H1 (cell line): ENCODE measurements at regions not wholly inside any gene's neighbourhood (a gene's known extent, or its start where the extent isn't known, plus 50 kb on each side); places are given as distances from the start of the nearest gene placed in this dataset.

Experiments
- CTCF ChIA-PET: fragments of 300-600 bp; sonication (Branson Sonifier 250); formaldehyde crosslinking; loops from one replicate; lab custom pipeline; 2021; ENCODE audit not compliant: partially characterized antibody; lab: Charles Lee
- POLR2A ChIA-PET: fragments of 300-600 bp; sonication (Branson Sonifier 250); formaldehyde crosslinking; loops from one replicate; lab custom pipeline; 2021; ENCODE audit warnings: inconsistent platforms; ENCODE audit not compliant: partially characterized antibody; lab: Charles Lee
- DNase-seq, 2 experiments: peaks; one replicate each; pipeline versions ENCODE4 v3.0.0 to v3.0.0-alpha.2; 2010 to 2022; ENCODE audit warnings: low spot score in 2 of 2, low read depth in 1 of 2, mixed read lengths in 1 of 2
- FAIRE-seq: peaks from 2 replicates; lab custom pipeline; 2011; peaks lifted over from hg19 to GRCh38; lab: Jason Lieb, UNC
- H2AFZ ChIP-seq: 2 replicates; pipeline ENCODE4 v1.8.1; 2012; ENCODE audit warnings: low read length, inconsistent platforms
- H2AK5ac ChIP-seq: 2 replicates; pipeline ENCODE4 v1.6.1; 2013; ENCODE audit warnings: low read depth, low read length
- H2BK120ac ChIP-seq: replicated peaks from 2 replicates; pipeline ENCODE3; 2013; ENCODE audit warnings: low read depth, low read length, inconsistent platforms
- H2BK12ac ChIP-seq: 2 replicates; pipeline ENCODE4 v1.6.1; 2013; ENCODE audit warnings: low read depth, low read length
- H2BK15ac ChIP-seq: 2 replicates; pipeline ENCODE4 v1.6.1; 2013; ENCODE audit warnings: low read length
- H2BK20ac ChIP-seq: 2 replicates; pipeline ENCODE4 v1.6.1; 2013; ENCODE audit warnings: low read length
- H2BK5ac ChIP-seq: 2 replicates; pipeline ENCODE4 v1.6.1; 2013; ENCODE audit warnings: low read depth, low read length
- H3K14ac ChIP-seq: 2 replicates; pipeline ENCODE4 v1.6.1; 2013; ENCODE audit warnings: inconsistent platforms; ENCODE audit not compliant: insufficient read length
- H3K18ac ChIP-seq: 2 replicates; pipeline ENCODE4 v1.6.1; 2013; ENCODE audit warnings: low read length; ENCODE audit errors: extremely low read depth
- H3K23ac ChIP-seq: 2 replicates; pipeline ENCODE4 v1.6.1; 2013; ENCODE audit warnings: inconsistent platforms; ENCODE audit not compliant: insufficient read length
- H3K23me2 ChIP-seq: 2 replicates; pipeline ENCODE4 v1.6.1; 2013; ENCODE audit warnings: low read depth, low read length
- H3K27ac ChIP-seq: 2 replicates; pipeline ENCODE4 v1.6.1; 2011; ENCODE audit warnings: low read depth, low read length, inconsistent platforms
- H3K27me3 ChIP-seq, 4 experiments: replicated peaks in 1 of 4; 1 replicate in 1 of 4; 2 replicates in 3 of 4; pipeline versions ENCODE4 v1.6.1 to v1.8.1; 2011 to 2013; ENCODE audit warnings: low read length in 3 of 4, mild to moderate bottlenecking in 3 of 4, inconsistent platforms in 2 of 4, mixed read lengths in 2 of 4, moderate library complexity in 1 of 4; ENCODE audit not compliant: control insufficient read depth in 3 of 4, insufficient read depth in 3 of 4; ENCODE audit errors: extremely low read depth in 1 of 4
- H3K36me3 ChIP-seq, 4 experiments: 2 replicates each; pipeline versions ENCODE4 v1.6.1 to v1.8.1; 2011 to 2013; ENCODE audit warnings: mild to moderate bottlenecking in 4 of 4, low read length in 3 of 4, moderate library complexity in 2 of 4, control low read depth in 1 of 4, inconsistent platforms in 1 of 4; ENCODE audit not compliant: insufficient read depth in 4 of 4, control insufficient read depth in 2 of 4
- H3K4ac ChIP-seq: replicated peaks from 2 replicates; pipeline ENCODE3; 2013; ENCODE audit warnings: low read length, low read depth, mixed read lengths, inconsistent platforms; ENCODE audit not compliant: insufficient read length
- H3K4me1 ChIP-seq, 4 experiments: replicated peaks in 1 of 4; 1 replicate in 1 of 4; 2 replicates in 3 of 4; pipeline versions ENCODE4 v1.6.1 to v1.8.1; 2011 to 2013; ENCODE audit warnings: low read length in 3 of 4, inconsistent platforms in 2 of 4, mixed read lengths in 1 of 4; ENCODE audit not compliant: insufficient read depth in 4 of 4, control insufficient read depth in 3 of 4
- H3K4me2 ChIP-seq, 2 experiments: 2 replicates each; pipeline versions ENCODE4 v1.6.1 to v1.8.1; 2011 to 2013; ENCODE audit warnings: low read depth in 2 of 2, low read length in 2 of 2, control low read depth in 1 of 2, inconsistent platforms in 1 of 2, mild to moderate bottlenecking in 1 of 2; ENCODE audit not compliant: insufficient read depth in 1 of 2
- H3K4me3 ChIP-seq, 4 experiments: fragments of 200-600, 300-600 bp in 1 of 4; sonication (generic), shearing (Covaris generic), sonication (Bioruptor Twin) in 1 of 4; 2 replicates each; pipeline versions ENCODE4 v1.5.1 to v1.8.1; 2011 to 2016; ENCODE audit warnings: low read length in 4 of 4, low read depth in 3 of 4, control low read depth in 2 of 4, inconsistent platforms in 2 of 4, mild to moderate bottlenecking in 2 of 4, mixed read lengths in 1 of 4, moderate library complexity in 1 of 4; ENCODE audit not compliant: insufficient read depth in 2 of 4; ENCODE audit errors: extremely low read depth in 1 of 4
- H3K56ac ChIP-seq: replicated peaks from 2 replicates; pipeline ENCODE3; 2013; ENCODE audit warnings: low read depth, mild to moderate bottlenecking, mixed read lengths, low read length, inconsistent platforms; ENCODE audit not compliant: insufficient read length
- H3K79me1 ChIP-seq: 2 replicates; pipeline ENCODE4 v1.6.1; 2013; ENCODE audit warnings: low read depth, low read length, control low read depth
- H3K79me2 ChIP-seq, 2 experiments: 2 replicates each; pipeline versions ENCODE4 v1.6.1 to v1.8.1; 2012 to 2013; ENCODE audit warnings: low read length in 2 of 2, mild to moderate bottlenecking in 2 of 2, inconsistent platforms in 1 of 2; ENCODE audit not compliant: insufficient read depth in 2 of 2, control insufficient read depth in 1 of 2
- H3K9ac ChIP-seq, 4 experiments: replicated peaks in 1 of 4; 1 replicate in 1 of 4; 2 replicates in 3 of 4; pipeline versions ENCODE4 v1.6.1 to v1.8.1; 2011 to 2013; ENCODE audit warnings: low read depth in 3 of 4, low read length in 3 of 4, control low read depth in 2 of 4, mild to moderate bottlenecking in 2 of 4, moderate library complexity in 2 of 4, inconsistent platforms in 1 of 4; ENCODE audit errors: extremely low read depth in 1 of 4
- H3K9me3 ChIP-seq, 2 experiments: 2 replicates each; pipeline versions ENCODE4 v1.6.1 to v1.8.1; 2012 to 2013; ENCODE audit warnings: mild to moderate bottlenecking in 2 of 2, moderate library complexity in 2 of 2, control low read depth in 1 of 2, inconsistent platforms in 1 of 2, low read depth in 1 of 2, low read length in 1 of 2, mixed read lengths in 1 of 2; ENCODE audit not compliant: insufficient read depth in 2 of 2
- H4K20me1 ChIP-seq, 2 experiments: replicated peaks in 1 of 2; 2 replicates each; pipeline versions ENCODE3 to v1.8.1; 2011 to 2013; ENCODE audit warnings: inconsistent platforms in 2 of 2, low read length in 2 of 2, mild to moderate bottlenecking in 1 of 2; ENCODE audit not compliant: insufficient read depth in 2 of 2, control insufficient read depth in 1 of 2
- H4K5ac ChIP-seq: 2 replicates; pipeline ENCODE4 v1.6.1; 2013; ENCODE audit warnings: low read length, low read depth, mixed read lengths, inconsistent platforms; ENCODE audit not compliant: insufficient read length
- H4K8ac ChIP-seq: 2 replicates; pipeline ENCODE4 v1.8.0; 2013; ENCODE audit warnings: mild to moderate bottlenecking, moderate library complexity, low read length, inconsistent platforms; ENCODE audit not compliant: insufficient read depth; ENCODE audit errors: extremely low read depth
- H4K91ac ChIP-seq: replicated peaks from 2 replicates; pipeline ENCODE3; 2013; ENCODE audit warnings: low read length, mixed read lengths, inconsistent platforms; ENCODE audit not compliant: insufficient read length
- BCL11A ChIP-seq, 2 experiments: IDR thresholded peaks; one replicate each; pipeline ENCODE4 v1.6.1; 2011; ENCODE audit warnings: low read depth in 2 of 2, low read length in 2 of 2, mild to moderate bottlenecking in 2 of 2
- CBX5 ChIP-seq: fragments of 300-800, 300-1000 bp; sonication (generic); IDR thresholded peaks from 2 replicates; pipeline ENCODE4 v1.7.1; 2016; ENCODE audit warnings: antibody characterized with exemption, low read length, low read depth
- CTBP2 ChIP-seq: IDR thresholded peaks from 2 replicates; pipeline ENCODE4 v1.7.0; 2011; ENCODE audit warnings: borderline replicate concordance, mild to moderate bottlenecking, moderate library complexity, mixed read lengths, low read length; ENCODE audit not compliant: insufficient read depth, insufficient read length
- GABPA ChIP-seq: IDR thresholded peaks from 2 replicates; pipeline ENCODE4 v1.6.1; 2011; ENCODE audit warnings: mild to moderate bottlenecking, low read length, moderate library complexity, borderline replicate concordance; ENCODE audit not compliant: insufficient read depth
- HDAC6 ChIP-seq: IDR thresholded peaks from one replicate; pipeline ENCODE4 v1.7.1; 2012; ENCODE audit warnings: low read depth, mild to moderate bottlenecking, inconsistent platforms, low read length, moderate library complexity
- MAX ChIP-seq: IDR thresholded peaks from 2 replicates; pipeline ENCODE4 v1.6.1; 2012; ENCODE audit warnings: inconsistent platforms
- RAD21 ChIP-seq, 2 experiments: IDR thresholded peaks in 1 of 2; conservative IDR thresholded peaks in 1 of 2; 2 replicates each; pipeline ENCODE4 v1.6.1; 2011; ENCODE audit warnings: low read depth in 2 of 2, low read length in 2 of 2, improper control_type of control experiment in 1 of 2, inconsistent platforms in 1 of 2, mild to moderate bottlenecking in 1 of 2, moderate library complexity in 1 of 2
- RBBP5 ChIP-seq: IDR thresholded peaks from 2 replicates; pipeline ENCODE4 v1.7.1; 2012; ENCODE audit warnings: low read depth, mild to moderate bottlenecking, inconsistent platforms, low read length, moderate library complexity, borderline replicate concordance
- RXRA ChIP-seq: IDR thresholded peaks from 2 replicates; pipeline ENCODE4 v1.6.1; 2011; ENCODE audit warnings: low read depth, mild to moderate bottlenecking, low read length, moderate library complexity; ENCODE audit not compliant: insufficient read depth
- SIN3A ChIP-seq, 2 experiments: IDR thresholded peaks in 1 of 2; conservative IDR thresholded peaks in 1 of 2; 2 replicates each; pipeline ENCODE4 v1.6.1; 2011 to 2012; ENCODE audit warnings: low read length in 2 of 2, improper control_type of control experiment in 1 of 2, low read depth in 1 of 2, mild to moderate bottlenecking in 1 of 2
- WGBS, 2 experiments: shearing (Covaris generic) in 1 of 2; methylation state at CpG; one replicate each; pipeline versions ENCODE4 v1.1.6 to v1.1.7; 2013 to 2015; ENCODE audit warnings: low lambda C conversion rate in 2 of 2, mixed read lengths in 2 of 2, inconsistent platforms in 1 of 2, low coverage in 1 of 2, missing lambda C conversion rate in 1 of 2; ENCODE audit not compliant: insufficient replicate concordance in 2 of 2, insufficient coverage in 1 of 2, insufficient read length in 1 of 2; ENCODE audit errors: extremely low coverage in 1 of 2, missing lambda C conversion rate in 1 of 2; 5-methylcytosine and 5-hydroxymethylcytosine counted together

GRCh38 chr11:29916040-29916439 lies 100.8 kb downstream of the KCNA4 start:
- no peak overlapping the region for H3K9ac ChIP-seq
- no peaks in the 10 kb centered on the region for H3K4me1 ChIP-seq
- ChIA-PET POLR2A (no interaction called here), CTCF (interaction anchor here (2.2 kb wide), 1 partner anchor 10 kb away, joined by 7 read pairs; no protein-coding TSS in a partner anchor)
- H3K79me2 ChIP-seq: no peaks in the 10 kb centered on the region
- no peaks in the 10 kb centered on the region for H3K79me1 ChIP-seq
- no peaks in the 10 kb centered on the region for H3K9me3 ChIP-seq
- DNase-seq (no peak), FAIRE-seq (no peak)
- H2BK5ac ChIP-seq: no peak overlapping the region
- no peaks in the 10 kb centered on the region for H3K36me3 ChIP-seq
- H2AFZ ChIP-seq: no peak overlapping the region
- H3K18ac ChIP-seq: no peak overlapping the region
- no peak overlapping the region for H2BK12ac ChIP-seq
- H4K20me1 ChIP-seq: no peaks in the 10 kb centered on the region
- no peak overlapping the region for H3K27ac ChIP-seq
- no peak overlapping the region for H3K4me3 ChIP-seq
- H3K23ac ChIP-seq: no peak overlapping the region
- H3K56ac ChIP-seq: no peak overlapping the region
- peaks cover 0 to 2% (median 0%) of the 10 kb centered on the region in 4 experiments; a peak in 1 of 7 replicates for H3K27me3 ChIP-seq
- no peak overlapping the region for H3K4me2 ChIP-seq
- 95% methylated on average over 8 of the region's 8 CpGs; no CpG with 5 or more reads in 1 of the 2 experiments for WGBS, 2 experiments
- no peak overlapping the region for H4K5ac ChIP-seq
- no peak overlapping the region for H4K8ac ChIP-seq
- H2AK5ac ChIP-seq: no peak overlapping the region
- no peak overlapping the region for H3K4ac ChIP-seq
- no peaks in the 10 kb centered on the region for H3K23me2 ChIP-seq
- H3K14ac ChIP-seq: no peak overlapping the region
- H2BK15ac ChIP-seq: no peak overlapping the region
- H2BK120ac ChIP-seq: no peak overlapping the region
- H2BK20ac ChIP-seq: no peak overlapping the region
- H4K91ac ChIP-seq: no peak overlapping the region
- no peak for TF ChIP-seq RAD21 (IDR thresholded peaks at IDR 0.05 in 1 of 2, conservative IDR thresholded peaks at IDR 0.05 in 1 of 2; ENCODE audit: low read depth in 2 of 2, low read length in 2 of 2)
- TF ChIP-seq BCL11A (IDR thresholded peaks at IDR 0.05; ENCODE audit: low read depth in 2 of 2, low read length in 2 of 2): no peak
- no peak for TF ChIP-seq RBBP5
- no peak for TF ChIP-seq GABPA
- TF ChIP-seq MAX: no peak
- no peak for TF ChIP-seq CBX5
- no peak for TF ChIP-seq CTBP2
- TF ChIP-seq HDAC6: no peak
- no peak for TF ChIP-seq RXRA
- TF ChIP-seq SIN3A (conservative IDR thresholded peaks at IDR 0.05 in 1 of 2, IDR thresholded peaks at IDR 0.05 in 1 of 2; ENCODE audit: low read depth in 1 of 2, low read length in 2 of 2): no peak
